Liver (tissue), 3 donors: ENCODE measurements at regions not wholly inside any gene's neighbourhood (a gene's known extent, or its start where the extent isn't known, plus 50 kb on each side); places are given as distances from the start of the nearest gene placed in this dataset.
"Not testable (repeated sequence)": the region's sequence is repeated elsewhere in the genome, so short reads cannot be mapped to it uniquely, and the experiment has no call there.

ENCODE experiments used
- CTCF ChIP-seq: fragments of 150-350 bp; IDR thresholded peaks from 2 replicates; pipeline ENCODE4 v1.5.1; 2017; ENCODE audit warnings: improper control_type of control experiment, low read depth, low read length; ENCODE audit not compliant: missing input control
- TAF1 ChIP-seq: conservative IDR thresholded peaks from 2 replicates; pipeline ENCODE4 v1.6.1; 2016; ENCODE audit warnings: antibody characterized with exemption, mild to moderate bottlenecking
- YY1 ChIP-seq: IDR thresholded peaks from 2 replicates; pipeline ENCODE4 v1.6.1; 2016; ENCODE audit warnings: antibody characterized with exemption, mild to moderate bottlenecking
- donor health status: healthy.
- donor health status: healthy.

- TF ChIP-seq CTCF, TAF1, YY1: not testable (repeated sequence)
Observed at GRCh38 chr21:10359911-10360310, 161.5 kb upstream of the TPTE start.
